Tibial nerve (tissue), 4 donors: ENCODE measurements at regions not wholly inside any gene's neighbourhood (a gene's known extent, or its start where the extent isn't known, plus 50 kb on each side); places are given as distances from the start of the nearest gene placed in this dataset.

Source experiments
- DNase-seq, 2 donors: peaks; one replicate each; pipeline ENCODE4 v3.0.0-alpha.2; 2019; ENCODE audit warnings: low spot score in 2 of 2
- H3K27ac ChIP-seq, 4 donors: fragments of 200-600 bp; sonication (generic) in 3 of 4; one replicate each; pipeline ENCODE4 v1.5.1; 2017 to 2019; ENCODE audit warnings: mild to moderate bottlenecking in 1 of 4
- H3K27me3 ChIP-seq, 2 donors: fragments of 200-600 bp; sonication (generic) in 1 of 2; one replicate each; pipeline versions ENCODE4 v1.5.1 to v1.6.0; 2017 to 2019
- H3K36me3 ChIP-seq, 3 donors: fragments of 200-600 bp; sonication (generic); one replicate each; pipeline ENCODE4 v1.5.1; 2018 to 2019
- H3K4me1 ChIP-seq, 4 donors: fragments of 200-600 bp; sonication (generic) in 3 of 4; one replicate each; pipeline ENCODE4 v1.5.1; 2017 to 2019
- H3K4me3 ChIP-seq, 4 donors: fragments of 200-600 bp; sonication (generic) in 3 of 4; one replicate each; pipeline ENCODE4 v1.5.1; 2017 to 2019; ENCODE audit warnings: mild to moderate bottlenecking in 1 of 4, moderate library complexity in 1 of 4
- H3K9me3 ChIP-seq, 4 donors: fragments of 200-600 bp; sonication (generic) in 3 of 4; one replicate each; pipeline ENCODE4 v1.5.1; 2017 to 2019
- CTCF ChIP-seq, 5 experiments: fragments of 200-600 bp in 3 of 5; fragments of 450-650 bp in 2 of 5; sonication (generic) in 3 of 5; IDR thresholded peaks; one replicate each; pipeline ENCODE4 v1.5.1; 2016 to 2019; ENCODE audit warnings: antibody characterized with exemption in 5 of 5, mild to moderate bottlenecking in 3 of 5, moderate library complexity in 2 of 5
- EP300 ChIP-seq, 2 donors: sonication (generic); formaldehyde crosslinking; IDR thresholded peaks; one replicate each; pipeline ENCODE4 v1.6.1; 2017; ENCODE audit warnings: antibody characterized with exemption in 2 of 2, mild to moderate bottlenecking in 1 of 2
- POLR2A ChIP-seq, 2 donors: fragments of 450-650 bp; IDR thresholded peaks; one replicate each; pipeline ENCODE4 v1.6.1; 2017; ENCODE audit warnings: antibody characterized with exemption in 2 of 2, mild to moderate bottlenecking in 2 of 2, moderate library complexity in 2 of 2
- WGBS, 2 donors: methylation state at CpG; one replicate each; pipeline ENCODE4 v1.1.5; 2018; 5-methylcytosine and 5-hydroxymethylcytosine counted together

GRCh38 chr4:85153221-85153620, 186.7 kb upstream of the WDFY3 start:
- Histone ChIP-seq H3K27me3 (no peaks in the 10 kb centered on the region), H3K9me3 (no peaks in the 10 kb centered on the region), H3K36me3 (no peaks in the 10 kb centered on the region), H3K27ac (no peak overlapping the region), H3K4me3 (no peak overlapping the region), H3K4me1 (peaks cover 0 to 13% (median 0%) of the 10 kb centered on the region in 4 donors)
- 81% methylated on average over 1 of the region's 1 CpG for WGBS, 2 donors
- DNase-seq, result no peak
- TF ChIP-seq CTCF (IDR thresholded peaks at IDR 0.05) (no peak), EP300 (IDR thresholded peaks at IDR 0.05) (no peak), POLR2A (IDR thresholded peaks at IDR 0.05) (no peak)

- Histone ChIP-seq H3K27me3 (no peaks in the 10 kb centered on the region), H3K4me3 (no peak overlapping the region), H3K4me1 (peaks cover 0 to 12% (median 0%) of the 10 kb centered on the region in 4 donors), H3K36me3 (no peaks in the 10 kb centered on the region), H3K27ac (no peak overlapping the region), H3K9me3 (no peaks in the 10 kb centered on the region)
- TF ChIP-seq EP300 (IDR thresholded peaks at IDR 0.05) (no peak), CTCF (IDR thresholded peaks at IDR 0.05) (no peak), POLR2A (IDR thresholded peaks at IDR 0.05) (no peak)
- no peak for DNase-seq
- 74 to 77% methylated on average over 1 of the region's 1 CpG for WGBS, 2 donors
Measured at GRCh38 chr4:85154591-85154990, 188.1 kb upstream of the WDFY3 start.

GRCh38 chr4:85165808-85166207, 199.3 kb upstream of the WDFY3 start:
- Histone ChIP-seq H3K4me3 (no peak overlapping the region), H3K4me1 (no peaks in the 10 kb centered on the region), H3K27ac (no peak overlapping the region), H3K27me3 (no peaks in the 10 kb centered on the region), H3K9me3 (peaks cover 0 to 8% (median 0%) of the 10 kb centered on the region in 4 donors), H3K36me3 (no peaks in the 10 kb centered on the region)
- whole genome bisulfite sequencing, 2 donors, result 88 to 92% methylated on average over 2 of the region's 2 CpGs
- no peak for TF ChIP-seq CTCF (IDR thresholded peaks at IDR 0.05)
- TF ChIP-seq POLR2A (IDR thresholded peaks at IDR 0.05), result no peak
- TF ChIP-seq EP300 (IDR thresholded peaks at IDR 0.05), result no peak
- no peak for DNase-seq

- Histone ChIP-seq H3K9me3 (peaks cover 0 to 8% (median 0%) of the 10 kb centered on the region in 4 donors), H3K4me1 (no peaks in the 10 kb centered on the region), H3K27me3 (no peaks in the 10 kb centered on the region), H3K27ac (no peak overlapping the region), H3K4me3 (no peak overlapping the region), H3K36me3 (no peaks in the 10 kb centered on the region)
- no peak for DNase-seq
- WGBS, 2 donors, result 59 to 67% methylated on average over 3 of the region's 3 CpGs
- TF ChIP-seq CTCF (IDR thresholded peaks at IDR 0.05) (no peak), POLR2A (IDR thresholded peaks at IDR 0.05) (no peak), EP300 (IDR thresholded peaks at IDR 0.05) (no peak)
Measured at GRCh38 chr4:85166318-85166717, 199.8 kb upstream of the WDFY3 start.

GRCh38 chr4:85168234-85168834, 201.8 kb upstream of the WDFY3 start:
- H3K4me1 ChIP-seq, result no peaks in the 10 kb centered on the region
- TF ChIP-seq EP300 (IDR thresholded peaks at IDR 0.05) (no peak), POLR2A (IDR thresholded peaks at IDR 0.05) (no peak), CTCF (IDR thresholded peaks at IDR 0.05) (no peak)
- H3K9me3 ChIP-seq, result peaks cover 0 to 8% (median 0%) of the 10 kb centered on the region in 4 donors

More at GRCh38 chr4:85168234-85168834, 201.8 kb upstream of the WDFY3 start:
- no peaks in the 10 kb centered on the region for H3K36me3 ChIP-seq
- no peak overlapping the region for H3K4me3 ChIP-seq
- H3K27ac ChIP-seq, result no peak overlapping the region
- DNase-seq, result no peak
- H3K27me3 ChIP-seq, result no peaks in the 10 kb centered on the region
